HG03520 (cell line): ENCODE measurements at regions not wholly inside any gene's neighbourhood (a gene's known extent, or its start where the extent isn't known, plus 50 kb on each side); places are given as distances from the start of the nearest gene placed in this dataset.
"Not testable (repeated sequence)": the region's sequence is repeated elsewhere in the genome, so short reads cannot be mapped to it uniquely, and the experiment has no call there.

Experiments
- ATAC-seq: cut with Tn5 transposase; IDR thresholded peaks from one replicate; pipeline ENCODE4 v1.9.1; 2021; ENCODE audit warnings: mild to moderate bottlenecking, moderate library complexity; ENCODE audit not compliant: unreplicated experiment

DNA sequence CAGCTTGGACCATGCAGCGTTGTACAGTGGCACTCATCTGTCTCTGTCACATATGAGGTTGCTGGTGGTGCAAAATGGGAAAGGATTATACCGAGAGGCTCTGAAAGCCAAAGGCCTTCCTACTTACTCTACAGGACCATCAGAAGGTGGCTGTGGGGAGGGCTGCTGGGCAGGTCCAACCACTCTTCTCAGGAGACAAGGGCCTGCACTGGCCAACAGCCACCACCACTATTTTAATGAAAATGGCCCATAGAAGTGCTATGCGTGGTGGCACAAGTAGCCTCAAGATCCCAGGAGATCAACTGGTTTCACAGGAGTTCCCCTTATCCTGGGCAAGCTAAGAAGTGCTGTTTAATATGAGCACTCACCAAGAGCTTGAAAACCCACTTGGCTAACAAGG lies 52.3 kb downstream of the MRPL57 start:
- ATAC-seq, result no peak

GRCh38 chr13:21229241-21230024 lies 53.0 kb downstream of the MRPL57 start:
- ATAC-seq, result no peak

GRCh38 chr13:21230516-21230915 lies 54.1 kb downstream of the MRPL57 start:
- ATAC-seq, result no peak

GRCh38 chr13:21231426-21231940 lies 55.0 kb downstream of the MRPL57 start:
- no peak for ATAC-seq

GRCh38 chr13:21232196-21232595 lies 55.7 kb downstream of the MRPL57 start:
- ATAC-seq, result no peak

GRCh38 chr13:21232599-21232998 lies 56.1 kb downstream of the MRPL57 start:
- no peak for ATAC-seq

DNA sequence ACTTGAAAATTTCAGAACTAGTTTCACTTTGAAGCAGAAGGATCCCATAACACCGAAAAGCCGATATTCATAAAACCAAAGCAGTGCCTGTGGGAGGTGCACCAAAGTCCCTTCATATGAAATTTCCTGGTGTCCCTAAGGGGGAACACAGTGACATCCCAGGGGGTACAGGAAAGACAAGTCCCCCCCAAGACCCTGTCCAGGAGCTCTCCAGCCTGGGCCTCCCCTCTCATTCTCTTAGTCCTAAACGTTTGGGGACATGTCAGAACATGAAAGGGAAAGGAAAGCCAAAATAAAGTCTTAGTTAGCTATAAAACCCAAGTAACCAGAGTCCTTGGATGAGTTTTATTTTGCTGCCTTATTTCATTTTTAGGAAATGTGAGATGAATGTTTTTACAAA lies 56.6 kb downstream of the MRPL57 start:
- ATAC-seq, result no peak

GRCh38 chr13:21234526-21234925 lies 58.1 kb downstream of the MRPL57 start:
- no peak for ATAC-seq

GRCh38 chr13:21235174-21235573 lies 58.7 kb downstream of the MRPL57 start:
- no peak for ATAC-seq

- ATAC-seq, result no peak
Observed at GRCh38 chr13:21237081-21237480, 60.6 kb downstream of the MRPL57 start.

GRCh38 chr13:21238267-21238666 lies 61.8 kb downstream of the MRPL57 start:
- no peak for ATAC-seq

- no peak for ATAC-seq
Observed at GRCh38 chr13:21240586-21240985, 64.1 kb downstream of the MRPL57 start.

- no peak for ATAC-seq
Observed at GRCh38 chr13:21242236-21242635, 65.8 kb downstream of the MRPL57 start.

DNA sequence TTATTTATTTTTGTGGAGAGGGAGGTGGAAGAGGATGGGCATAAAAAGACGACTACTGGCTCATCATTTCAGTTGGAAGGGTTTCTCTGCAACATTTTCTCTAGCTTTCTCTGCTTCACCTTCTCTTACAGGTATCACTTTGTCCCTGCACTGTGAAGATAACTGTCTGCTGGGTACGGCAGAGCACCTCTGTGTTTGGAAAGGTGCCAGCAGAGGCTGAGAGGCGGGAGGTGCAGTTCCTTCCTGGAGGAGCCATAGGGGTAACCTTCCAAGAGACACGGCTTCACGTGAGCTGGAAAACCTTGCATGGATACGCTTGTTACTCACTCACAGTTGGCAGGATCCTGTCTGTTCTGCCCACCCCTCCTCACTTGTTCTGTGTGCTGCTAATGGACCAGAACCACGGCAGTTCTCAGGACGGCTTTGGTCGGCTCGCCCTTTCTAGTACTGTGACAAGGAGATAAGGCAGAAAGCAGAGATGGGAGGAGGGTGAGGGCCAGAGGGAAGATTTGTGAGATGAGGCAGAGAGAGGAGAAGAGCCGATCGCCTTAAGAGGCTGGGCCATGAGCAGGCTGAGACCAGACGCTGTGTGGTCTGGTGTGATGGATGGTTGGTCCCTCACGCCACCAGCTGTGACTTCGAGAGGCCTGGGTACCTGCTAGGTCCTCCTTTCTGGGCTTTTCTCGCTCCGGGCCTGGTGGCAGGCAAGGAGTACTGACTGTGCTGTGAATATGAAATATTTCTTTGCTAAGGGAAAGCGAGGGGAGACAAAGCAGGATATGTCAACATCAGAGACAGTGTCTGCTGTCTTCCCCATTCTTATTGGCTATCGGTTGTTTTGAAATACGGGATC lies 66.8 kb downstream of the MRPL57 start:
- ATAC-seq, result no peak

DNA sequence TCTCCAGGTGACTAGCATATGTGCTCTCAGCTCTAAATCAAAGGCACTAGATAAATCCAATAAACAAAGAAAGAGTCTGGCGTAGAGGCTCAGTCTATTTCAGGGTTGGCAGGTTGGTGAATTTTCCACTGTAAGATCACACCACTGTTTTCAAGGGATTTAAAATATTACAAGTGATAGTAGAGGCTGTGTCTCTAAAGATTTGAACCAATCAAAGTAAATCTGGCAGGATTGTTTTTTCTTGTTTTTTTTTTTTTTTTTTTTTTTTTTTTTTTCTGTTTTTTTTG lies 67.4 kb downstream of the MRPL57 start:
- not testable (repeated sequence) for ATAC-seq

- no peak for ATAC-seq
Observed at GRCh38 chr13:21246761-21247452, 70.4 kb downstream of the MRPL57 start.

- ATAC-seq, result no peak
Observed at GRCh38 chr13:21256351-21256761, 79.9 kb downstream of the MRPL57 start.

DNA sequence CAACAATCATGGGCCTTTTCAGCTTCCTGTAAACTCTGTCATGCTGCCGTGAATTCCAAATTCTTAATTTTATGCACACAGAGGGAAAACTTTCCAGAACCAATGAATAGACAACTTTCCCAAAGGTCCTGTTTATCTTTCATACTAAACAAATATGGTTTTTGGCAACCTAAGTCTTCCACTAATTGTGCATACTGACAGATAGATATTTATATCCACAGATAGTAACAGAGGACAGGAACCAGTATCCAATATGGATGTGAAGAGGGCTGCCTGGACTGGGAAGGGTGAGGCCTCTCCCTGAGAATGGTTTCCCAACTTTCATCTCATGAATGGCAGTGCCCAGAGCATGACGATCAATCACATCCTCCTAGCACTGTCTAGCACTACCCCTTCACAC lies 80.4 kb downstream of the MRPL57 start:
- ATAC-seq, result no peak

DNA sequence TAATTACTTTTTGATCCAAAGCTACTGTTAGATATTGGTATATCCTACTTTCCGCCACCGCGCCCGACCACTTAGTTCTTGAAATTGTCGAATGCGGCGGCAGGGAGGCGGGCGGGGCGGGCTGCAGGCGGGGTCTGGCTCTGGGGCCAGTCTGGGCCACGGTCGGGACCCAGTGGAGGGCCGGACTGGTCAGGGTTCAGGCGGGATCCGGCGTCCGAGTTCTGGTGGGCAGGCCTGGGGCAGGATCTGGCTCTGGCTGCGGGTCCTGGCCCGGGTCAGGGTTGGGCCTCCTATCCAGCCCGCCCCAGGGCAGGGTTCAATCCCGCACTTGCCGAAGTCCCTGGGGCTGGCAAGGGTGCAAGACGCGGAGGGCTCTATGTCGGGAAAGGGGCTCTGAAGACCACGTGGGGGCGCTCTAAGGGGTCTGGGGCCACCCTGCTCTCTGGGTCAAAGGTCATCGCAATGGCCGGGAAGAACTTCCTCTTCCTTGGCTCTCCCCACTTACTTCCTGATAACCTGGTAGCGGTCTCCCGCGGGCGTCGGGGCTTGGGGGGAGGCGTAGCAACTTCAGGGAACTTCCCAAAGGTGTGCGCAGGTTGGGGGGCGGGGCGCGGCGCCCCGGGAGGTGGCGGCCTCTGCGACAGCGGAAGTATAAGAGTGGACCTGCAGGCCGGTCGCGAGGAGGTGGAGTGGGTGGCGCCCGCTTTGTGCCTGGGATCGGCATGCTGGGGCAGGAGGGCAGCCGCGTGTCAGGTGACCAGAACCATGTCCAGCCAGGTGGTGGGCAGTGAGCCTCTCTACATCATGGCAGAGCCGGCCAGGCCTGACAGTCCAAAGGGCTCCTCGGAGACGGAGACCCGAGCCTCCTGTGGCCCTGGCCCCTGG lies 83.4 kb downstream of the MRPL57 start:
- ATAC-seq, result no peak

DNA sequence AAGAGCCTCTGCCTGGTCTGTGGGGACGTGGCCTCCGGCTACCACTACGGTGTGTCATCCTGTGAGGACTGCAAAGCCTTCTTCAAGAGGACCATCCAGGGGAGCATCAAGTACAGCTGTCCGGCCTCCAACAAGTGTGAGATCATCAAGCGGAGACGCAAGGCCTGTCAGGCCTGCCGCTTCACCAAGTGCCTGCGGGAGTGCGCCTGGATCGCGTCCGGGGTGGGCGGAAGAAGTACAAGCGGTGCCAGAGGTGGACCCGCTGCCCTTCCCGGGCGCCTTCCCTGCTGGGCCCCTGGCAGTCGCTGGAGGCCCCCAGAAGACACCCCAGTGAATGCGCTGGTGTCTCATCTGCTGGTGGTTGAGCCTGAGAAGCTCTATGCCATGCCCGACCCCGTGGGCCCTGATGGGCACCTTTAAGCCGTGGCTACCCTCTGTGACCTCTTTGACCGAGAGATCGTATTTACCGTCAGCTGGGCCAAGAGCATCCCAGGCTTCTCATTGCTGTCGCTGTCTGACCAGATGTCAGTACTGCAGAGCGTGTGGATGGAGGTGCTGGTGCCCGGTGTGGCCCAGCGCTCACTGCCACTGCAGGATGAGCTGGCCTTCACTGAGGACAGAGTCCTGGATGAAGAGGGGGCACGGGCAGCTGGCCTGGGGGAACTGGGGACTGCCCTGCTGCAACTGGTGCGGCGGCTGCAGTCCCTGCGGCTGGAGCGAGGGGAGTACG lies 84.3 kb downstream of the MRPL57 start:
- not testable (repeated sequence) for ATAC-seq
